ENCODE measurements at regions not wholly inside any gene's neighbourhood (a gene's known extent, or its start where the extent isn't known, plus 50 kb on each side); places are given as distances from the start of the nearest gene placed in this dataset.

DNA sequence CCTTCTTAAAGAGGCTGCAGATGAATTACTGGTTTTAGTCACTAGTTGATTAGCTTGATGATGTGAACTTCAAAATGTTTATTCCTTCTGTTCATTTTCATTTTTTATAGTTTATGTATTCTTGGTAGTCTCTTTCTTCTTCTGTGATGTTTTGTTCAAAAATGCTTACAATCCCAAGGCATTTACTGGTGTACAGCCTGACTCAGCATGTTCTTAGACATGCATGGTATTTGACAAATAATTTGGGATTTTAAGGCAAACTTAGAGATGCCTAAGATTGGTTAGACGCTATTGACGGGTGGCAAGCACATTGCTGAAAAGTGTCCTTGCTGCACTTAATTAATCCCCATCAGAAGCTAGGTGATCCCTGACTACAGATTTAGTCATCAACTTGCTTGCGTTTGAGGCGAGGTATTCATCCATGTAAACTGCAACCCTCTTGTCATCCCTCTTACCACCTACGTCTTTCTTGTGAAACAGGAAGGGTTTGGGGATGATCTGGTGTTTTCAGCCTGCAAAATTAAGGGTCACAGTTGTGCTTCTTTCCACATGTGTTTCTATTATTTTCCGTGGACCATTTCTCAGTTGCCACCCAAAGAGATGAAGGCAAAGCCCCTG lies 331.8 kb downstream of the DKK2 start:
- intact Hi-C loops (cut with DNase I): no loop called here
- TF ChIP-seq, protein P1, sequence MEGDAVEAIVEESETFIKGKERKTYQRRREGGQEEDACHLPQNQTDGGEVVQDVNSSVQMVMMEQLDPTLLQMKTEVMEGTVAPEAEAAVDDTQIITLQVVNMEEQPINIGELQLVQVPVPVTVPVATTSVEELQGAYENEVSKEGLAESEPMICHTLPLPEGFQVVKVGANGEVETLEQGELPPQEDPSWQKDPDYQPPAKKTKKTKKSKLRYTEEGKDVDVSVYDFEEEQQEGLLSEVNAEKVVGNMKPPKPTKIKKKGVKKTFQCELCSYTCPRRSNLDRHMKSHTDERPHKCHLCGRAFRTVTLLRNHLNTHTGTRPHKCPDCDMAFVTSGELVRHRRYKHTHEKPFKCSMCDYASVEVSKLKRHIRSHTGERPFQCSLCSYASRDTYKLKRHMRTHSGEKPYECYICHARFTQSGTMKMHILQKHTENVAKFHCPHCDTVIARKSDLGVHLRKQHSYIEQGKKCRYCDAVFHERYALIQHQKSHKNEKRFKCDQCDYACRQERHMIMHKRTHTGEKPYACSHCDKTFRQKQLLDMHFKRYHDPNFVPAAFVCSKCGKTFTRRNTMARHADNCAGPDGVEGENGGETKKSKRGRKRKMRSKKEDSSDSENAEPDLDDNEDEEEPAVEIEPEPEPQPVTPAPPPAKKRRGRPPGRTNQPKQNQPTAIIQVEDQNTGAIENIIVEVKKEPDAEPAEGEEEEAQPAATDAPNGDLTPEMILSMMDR (IDR thresholded peaks at IDR 0.05): no peak
- no peak overlapping the region for H3K27ac ChIP-seq

DNA sequence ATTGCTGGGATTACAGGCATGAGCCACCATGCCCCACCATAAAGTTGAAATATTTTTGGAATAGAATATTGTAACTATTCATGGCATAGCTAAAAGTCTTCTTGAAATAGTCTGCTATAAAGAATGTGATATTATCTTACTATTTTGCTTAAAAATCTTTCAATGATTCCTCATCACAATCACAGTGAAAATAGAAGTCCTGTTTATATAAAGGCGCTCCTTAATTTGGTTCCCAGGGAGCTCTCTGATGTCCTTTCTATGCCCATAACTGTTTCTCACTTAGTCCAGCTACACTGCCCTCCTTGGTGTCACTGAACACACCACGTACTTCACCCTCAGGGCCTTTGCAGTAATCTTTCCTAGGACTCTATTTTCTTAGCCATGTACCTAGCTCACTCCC lies 331.7 kb upstream of the GIMD1 start:
- Histone ChIP-seq H3K9me3 (no peaks in the 10 kb centered on the region), H3K4me3 (no peak overlapping the region), H3K36me3 (no peaks in the 10 kb centered on the region), H3K27ac (no peak overlapping the region), H3K4me1 (no peaks in the 10 kb centered on the region), H3K27me3 (no peaks in the 10 kb centered on the region)
- no peak for DNase-seq (ENCODE audit: low spot score in 2 of 2)
- TF ChIP-seq, protein P1 (IDR thresholded peaks at IDR 0.05): no peak
- intact Hi-C loops (cut with DNase I): no loop called here

More for the DNA sequence above, 331.8 kb downstream of the DKK2 start:
- H3K36me3 ChIP-seq: no peaks in the 10 kb centered on the region
- no peak for DNase-seq (ENCODE audit: low spot score in 2 of 2)
- no peaks in the 10 kb centered on the region for H3K27me3 ChIP-seq
- H3K4me1 ChIP-seq: peaks cover 0 to 4% of the 10 kb centered on the region in 2 donors
- H3K9me3 ChIP-seq: no peaks in the 10 kb centered on the region
- no peak overlapping the region for H3K4me3 ChIP-seq

DNA sequence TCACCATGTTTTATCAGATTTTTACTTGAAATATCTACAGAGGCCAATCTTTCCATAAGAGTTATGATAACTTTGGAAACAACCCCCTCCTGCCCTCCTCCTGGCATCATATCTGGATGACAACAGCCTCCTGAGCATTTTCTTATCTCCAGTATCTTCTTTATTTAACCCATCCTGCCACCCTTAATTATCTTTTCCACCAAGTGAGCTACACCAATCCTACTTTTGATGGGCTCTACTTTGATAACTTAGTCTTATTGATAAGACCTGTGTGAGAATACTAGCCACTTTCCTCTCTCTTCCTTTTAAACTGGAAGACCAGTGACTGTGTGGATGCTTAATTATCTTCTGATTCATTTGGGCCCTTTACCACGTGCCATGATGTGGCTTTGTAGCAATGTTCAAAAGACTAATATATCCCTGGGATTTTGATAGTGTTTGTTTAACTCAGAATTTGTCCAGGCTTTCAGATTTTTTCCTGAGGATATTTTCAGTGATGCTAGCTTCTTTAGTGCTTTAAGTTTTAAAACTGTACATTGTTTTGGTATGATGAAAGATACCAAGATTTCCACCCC lies 330.1 kb upstream of the GIMD1 start:
- H3K4me1 ChIP-seq: no peaks in the 10 kb centered on the region
- H3K36me3 ChIP-seq: no peaks in the 10 kb centered on the region
- no peak for DNase-seq (ENCODE audit: low spot score in 2 of 2)
- TF ChIP-seq, protein P1 (IDR thresholded peaks at IDR 0.05): no peak
- H3K27me3 ChIP-seq: no peaks in the 10 kb centered on the region
- intact Hi-C loops (cut with DNase I): no loop called here
- no peak overlapping the region for H3K27ac ChIP-seq
- H3K9me3 ChIP-seq: no peaks in the 10 kb centered on the region
- no peak overlapping the region for H3K4me3 ChIP-seq

DNA sequence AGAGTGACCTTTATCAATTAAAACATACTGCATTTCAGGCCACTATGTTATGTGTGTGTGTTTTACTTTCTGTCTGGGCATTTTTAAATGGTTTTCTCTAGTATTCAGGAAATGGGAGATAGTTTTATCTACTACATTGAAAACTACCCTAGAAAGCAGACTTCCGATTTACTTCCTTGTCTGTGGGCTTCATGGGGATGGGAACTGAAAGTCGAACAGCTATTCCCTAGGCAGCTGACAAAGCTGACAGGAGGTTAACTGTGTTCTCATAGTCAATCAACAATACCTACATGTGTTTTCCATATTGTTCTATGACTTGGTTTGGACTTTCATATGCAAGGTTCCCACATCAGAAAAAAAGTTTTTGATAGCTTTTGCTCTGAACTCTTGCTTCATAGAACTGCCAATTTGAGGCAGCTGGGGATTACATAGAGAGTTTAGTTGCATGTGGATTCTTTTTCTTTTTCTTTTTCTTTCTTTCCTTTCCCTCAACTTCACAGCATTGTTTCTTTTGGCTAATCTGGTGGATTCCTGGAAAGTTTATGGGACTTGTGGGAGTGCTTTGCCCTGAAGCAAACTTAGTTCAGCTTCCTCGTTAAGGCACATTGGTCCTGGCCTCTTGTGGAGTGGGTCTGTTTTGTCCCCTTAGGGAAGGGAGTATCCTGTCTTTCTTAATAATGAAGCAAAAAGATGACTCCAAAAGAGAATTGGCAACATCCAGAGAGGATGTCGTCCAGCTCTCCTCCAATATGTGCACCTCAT lies 327.1 kb upstream of the GIMD1 start:
- H3K36me3 ChIP-seq: no peaks in the 10 kb centered on the region
- H3K9me3 ChIP-seq: no peaks in the 10 kb centered on the region
- H3K27ac ChIP-seq: peak overlapping the region in 1 of 2 donors; percentile 9
- no peak for DNase-seq (ENCODE audit: low spot score in 2 of 2)
- TF ChIP-seq, protein P1 (IDR thresholded peaks at IDR 0.05): no peak
- intact Hi-C loops (cut with DNase I): no loop called here
- no peaks in the 10 kb centered on the region for H3K4me1 ChIP-seq
- no peak overlapping the region for H3K4me3 ChIP-seq
- H3K27me3 ChIP-seq: no peaks in the 10 kb centered on the region

DNA sequence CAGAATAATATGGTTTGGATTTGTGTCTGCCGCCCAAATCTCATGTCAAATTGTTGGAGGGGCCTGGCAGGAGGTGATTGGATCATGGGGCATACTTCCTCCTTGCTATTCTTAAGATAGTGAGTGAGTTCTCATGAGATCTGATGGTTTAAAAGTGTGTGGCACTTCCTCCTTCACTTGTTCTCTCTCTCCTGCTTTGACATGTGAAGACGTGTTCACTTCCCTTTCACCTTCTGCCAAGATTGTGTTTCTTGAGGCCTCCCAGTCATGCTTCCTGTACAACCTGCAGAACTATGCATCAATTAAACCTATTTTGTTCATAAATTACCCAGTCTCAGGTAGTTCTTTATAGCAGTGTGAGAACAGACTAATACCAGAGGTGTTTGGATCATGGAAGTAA lies 325.7 kb upstream of the GIMD1 start:
- Histone ChIP-seq H3K27ac (no peak overlapping the region), H3K36me3 (no peaks in the 10 kb centered on the region), H3K4me3 (no peak overlapping the region), H3K4me1 (no peaks in the 10 kb centered on the region), H3K27me3 (no peaks in the 10 kb centered on the region), H3K9me3 (no peaks in the 10 kb centered on the region)
- TF ChIP-seq, protein P1 (IDR thresholded peaks at IDR 0.05): no peak
- DNase-seq (ENCODE audit: low spot score in 2 of 2): no peak
- intact Hi-C loops (cut with DNase I): no loop called here

Measured in ascending aorta (tissue), 2 donors.